Activated T-cell treated with anti-CD3 and anti-CD28 coated beads, Interleukin-2, amount 50 U/mL, for 48 hours (primary cell): ENCODE measurements at regions not wholly inside any gene's neighbourhood (a gene's known extent, or its start where the extent isn't known, plus 50 kb on each side); places are given as distances from the start of the nearest gene placed in this dataset.

ENCODE experiments used
- DNase-seq, 2 experiments: peaks; one replicate each; pipeline ENCODE4 v3.0.0-alpha.2; 2020

- no peak for DNase-seq
Measured at GRCh38 chr13:79079351-79079839, 326.7 kb downstream of the RBM26 start.

GRCh38 chr13:79075703-79076102 is 330.4 kb downstream of the RBM26 start:
- DNase-seq = no peak

- DNase-seq = no peak
Measured at GRCh38 chr13:79070343-79070974, 335.6 kb downstream of the RBM26 start.

GRCh38 chr13:79062291-79062690 is 343.8 kb downstream of the RBM26 start:
- DNase-seq = no peak

GRCh38 chr13:79060216-79060615 is 345.8 kb downstream of the RBM26 start:
- no peak for DNase-seq

GRCh38 chr13:79056706-79057105 is 349.3 kb downstream of the RBM26 start:
- DNase-seq = no peak

- DNase-seq = no peak
Measured at GRCh38 chr13:79051472-79051871, 354.6 kb downstream of the RBM26 start.

- no peak for DNase-seq
Measured at GRCh38 chr13:79044415-79044814, 361.6 kb downstream of the RBM26 start.

GRCh38 chr13:79043208-79043607 is 362.8 kb downstream of the RBM26 start:
- DNase-seq = no peak

GRCh38 chr13:79037197-79037596 is 368.9 kb downstream of the RBM26 start:
- no peak for DNase-seq

GRCh38 chr13:79034341-79034740 is 371.7 kb downstream of the RBM26 start:
- DNase-seq = no peak

GRCh38 chr13:79030513-79030912 is 371.6 kb upstream of the OBI1 start:
- no peak for DNase-seq

- no peak for DNase-seq
Measured at GRCh38 chr13:79018166-79018565, 359.2 kb upstream of the OBI1 start.

- DNase-seq = no peak
Measured at GRCh38 chr13:79011179-79011578, 352.2 kb upstream of the OBI1 start.

GRCh38 chr13:79003989-79004898 is 345.3 kb upstream of the OBI1 start:
- no peak for DNase-seq

GRCh38 chr13:78999494-78999893 is 340.5 kb upstream of the OBI1 start:
- no peak for DNase-seq

- no peak for DNase-seq
Measured at GRCh38 chr13:78998630-78999315, 339.8 kb upstream of the OBI1 start.

GRCh38 chr13:78997902-78998629 is 339.1 kb upstream of the OBI1 start:
- DNase-seq = no peak

- DNase-seq = no peak
Measured at GRCh38 chr13:78993792-78994191, 334.8 kb upstream of the OBI1 start.

- no peak for DNase-seq
Measured at GRCh38 chr13:78981913-78982312, 323.0 kb upstream of the OBI1 start.

GRCh38 chr13:78979349-78979748 is 320.4 kb upstream of the OBI1 start:
- DNase-seq = no peak

GRCh38 chr13:78978381-78978998 is 319.5 kb upstream of the OBI1 start:
- no peak for DNase-seq
